GM03348 (cell line): ENCODE measurements at regions not wholly inside any gene's neighbourhood (a gene's known extent, or its start where the extent isn't known, plus 50 kb on each side); places are given as distances from the start of the nearest gene placed in this dataset.

Experiments used
- DNase-seq: peaks from one replicate; pipeline ENCODE4 v3.0.0; 2012; ENCODE audit warnings: low spot score

DNA sequence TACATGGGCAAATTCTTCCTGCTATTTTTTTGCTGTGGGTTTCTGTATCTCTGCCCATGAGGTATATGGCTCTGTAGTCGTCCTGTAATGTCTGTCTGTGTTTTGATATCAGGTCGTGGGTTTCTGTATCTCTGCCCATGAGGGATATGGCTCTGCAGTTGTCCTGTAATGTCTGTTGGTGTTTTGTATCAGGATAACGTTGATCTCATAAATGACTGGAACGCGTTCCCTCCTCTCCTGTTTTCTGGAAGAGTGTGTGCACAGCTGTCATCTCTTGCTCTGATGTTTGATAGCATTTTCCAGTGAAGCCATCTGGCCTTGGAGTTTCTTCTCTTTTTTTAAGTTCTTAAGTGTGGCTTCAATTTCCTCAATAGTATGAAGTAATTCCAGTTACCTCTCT, 57.2 kb downstream of the SOX1 start:
- no peak for DNase-seq

DNA sequence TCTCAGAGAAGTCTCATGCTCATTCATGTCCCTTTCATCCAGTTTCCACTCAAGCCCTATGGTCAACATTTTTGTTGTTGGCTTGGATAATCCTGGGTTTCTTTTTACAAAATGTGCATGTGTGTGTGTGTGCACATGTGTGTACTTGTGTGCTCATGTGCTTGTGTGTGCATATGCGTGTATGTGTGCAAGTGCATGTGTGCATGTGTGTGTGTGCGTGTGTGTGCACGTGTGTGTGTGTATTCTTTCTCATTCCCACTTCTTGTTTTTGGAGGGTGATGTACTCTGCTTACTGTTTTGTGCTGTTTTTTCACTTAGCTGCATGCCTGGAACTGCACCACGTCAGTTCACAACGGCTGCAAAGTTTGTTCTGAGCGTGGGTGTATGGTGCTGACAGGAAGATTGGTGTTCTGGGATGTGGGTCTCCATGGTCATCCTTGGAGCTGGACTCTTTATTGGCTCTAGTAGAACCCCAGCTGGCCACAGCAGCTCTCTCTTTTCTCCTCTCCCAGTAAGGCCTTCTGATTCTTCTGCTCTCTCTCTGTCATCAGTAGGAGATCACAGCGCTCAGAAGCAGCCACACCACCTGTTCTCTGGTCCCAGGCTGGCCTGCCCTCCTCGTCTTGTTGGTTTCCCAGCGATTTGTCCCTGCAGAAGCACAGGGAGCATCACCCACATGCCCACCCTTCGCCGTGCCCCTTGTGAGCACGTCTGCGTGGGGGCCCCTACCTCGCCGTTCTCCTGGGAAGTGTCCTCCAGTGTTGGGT, 60.8 kb downstream of the SOX1 start:
- DNase-seq: no peak

DNA sequence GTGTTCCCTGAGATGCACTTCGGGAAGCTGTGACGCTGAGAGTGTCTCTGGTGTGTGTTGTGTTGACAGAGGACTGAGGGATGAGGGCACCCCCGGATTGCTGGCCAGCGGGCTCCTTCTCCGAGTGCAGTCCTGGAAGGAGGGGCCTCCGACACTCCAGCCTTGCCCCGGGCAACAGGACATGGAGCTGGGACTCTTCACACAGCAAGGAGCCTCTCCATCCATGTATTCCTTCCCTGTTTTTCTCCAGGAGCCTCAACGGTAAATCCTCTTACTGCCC, 61.3 kb downstream of the SOX1 start:
- no peak for DNase-seq

DNA sequence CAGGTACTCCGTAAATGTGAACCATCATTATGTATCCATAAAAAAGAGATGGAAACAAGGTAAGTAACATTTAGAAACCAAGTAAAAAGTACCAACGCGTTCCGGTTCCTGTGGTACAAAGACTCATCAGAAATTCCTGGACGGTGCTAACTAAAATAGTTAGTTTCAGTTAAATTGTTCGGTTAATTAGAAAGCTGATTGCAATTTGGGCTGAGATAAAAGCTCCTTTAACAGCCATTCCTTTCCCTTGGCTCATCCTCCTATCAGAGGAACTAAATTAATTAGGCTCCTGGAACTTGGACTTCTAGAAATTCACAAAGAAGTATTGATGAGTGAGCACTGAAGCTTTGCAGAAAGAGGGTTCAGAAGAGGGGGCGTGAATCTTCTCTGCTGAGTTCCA, 63.5 kb downstream of the SOX1 start:
- no peak for DNase-seq

DNA sequence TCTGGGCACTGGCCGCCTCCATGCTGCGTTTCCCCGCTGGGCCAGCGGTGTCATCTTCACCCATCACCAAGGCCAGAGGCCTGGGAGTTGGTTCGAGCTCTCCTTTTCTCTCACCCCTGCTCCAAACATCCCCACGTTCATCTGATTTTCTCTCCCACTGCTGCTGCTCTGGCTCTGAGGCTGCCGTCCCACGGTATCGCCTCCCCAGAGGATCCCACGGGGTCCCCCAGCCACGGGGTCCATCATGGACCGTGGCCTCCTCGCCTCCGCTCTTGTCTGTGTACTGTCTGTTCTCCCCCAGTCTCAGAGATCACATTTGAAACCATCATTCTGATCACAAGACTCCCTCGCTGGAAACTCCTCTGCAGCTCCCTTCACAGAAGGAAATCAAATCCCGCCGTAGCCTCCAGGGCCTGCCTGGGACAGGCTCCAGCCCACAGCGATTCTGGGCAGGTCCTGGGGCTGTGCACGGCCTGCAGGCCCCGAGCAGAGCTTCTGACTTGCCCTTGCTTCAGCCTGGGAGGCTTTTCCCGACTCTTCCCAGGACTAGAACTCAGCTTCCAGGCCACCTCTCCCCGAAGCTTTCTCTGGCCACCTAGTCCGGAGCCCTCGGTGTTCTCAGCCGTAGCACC, 64.2 kb downstream of the SOX1 start:
- no peak for DNase-seq

DNA sequence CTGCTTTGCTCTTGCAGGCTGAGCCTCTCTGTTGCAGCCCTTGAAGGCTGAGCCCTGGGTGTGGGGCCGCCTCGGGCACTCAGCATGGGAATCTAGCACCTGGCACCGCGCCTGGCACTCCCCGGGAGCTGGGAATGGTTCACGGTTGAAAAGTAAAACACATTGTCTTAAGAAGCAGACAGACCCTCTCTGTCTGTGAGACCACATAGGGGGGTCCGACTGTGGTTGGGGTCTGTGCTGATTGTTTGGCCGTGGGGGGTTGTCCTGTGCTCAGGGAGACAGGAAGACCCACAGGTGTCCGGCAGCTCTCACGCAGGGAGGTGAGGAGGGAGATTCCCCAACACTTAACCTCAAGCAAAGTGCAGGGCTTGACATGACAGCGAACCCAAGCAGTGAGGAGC, 64.8 kb downstream of the SOX1 start:
- DNase-seq: no peak

DNA sequence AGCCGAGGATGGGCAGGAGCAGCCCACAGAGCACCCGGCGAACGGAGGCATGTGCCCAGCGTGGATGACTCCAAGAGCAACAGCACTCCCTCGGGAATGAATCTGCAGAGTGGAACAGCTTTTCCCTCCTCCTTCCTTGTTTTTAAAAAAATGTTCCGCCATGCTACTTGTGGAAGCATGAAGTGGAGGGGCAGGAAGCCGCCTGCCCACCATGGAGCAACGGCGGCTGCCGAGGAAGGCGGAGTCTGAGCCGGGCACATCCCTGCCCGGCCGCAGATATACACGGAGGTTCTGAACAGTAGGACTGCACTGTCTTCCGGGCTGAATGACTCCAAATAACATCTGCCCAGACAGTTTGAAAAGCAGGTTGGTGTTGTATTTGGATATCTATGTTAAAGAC, 65.2 kb downstream of the SOX1 start:
- DNase-seq: no peak

DNA sequence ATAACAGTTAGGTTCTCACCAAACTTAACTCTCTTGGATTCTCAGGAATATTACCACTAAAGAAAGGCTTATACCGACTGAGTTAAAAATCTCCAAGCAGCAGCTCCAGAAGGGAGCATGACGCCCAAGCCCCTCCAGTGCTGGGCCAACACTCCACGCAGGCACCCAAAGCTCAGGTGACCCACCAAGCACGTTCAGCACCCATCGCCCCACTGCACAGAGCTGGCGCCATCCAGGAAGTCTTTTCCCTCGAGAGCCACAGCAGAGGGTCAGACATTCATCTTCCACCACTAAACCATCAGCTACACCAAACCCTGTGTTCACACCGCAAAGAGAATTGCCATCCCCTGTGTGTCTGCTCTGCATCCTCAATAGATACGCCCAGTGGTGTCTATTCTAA, 65.7 kb downstream of the SOX1 start:
- DNase-seq: no peak

DNA sequence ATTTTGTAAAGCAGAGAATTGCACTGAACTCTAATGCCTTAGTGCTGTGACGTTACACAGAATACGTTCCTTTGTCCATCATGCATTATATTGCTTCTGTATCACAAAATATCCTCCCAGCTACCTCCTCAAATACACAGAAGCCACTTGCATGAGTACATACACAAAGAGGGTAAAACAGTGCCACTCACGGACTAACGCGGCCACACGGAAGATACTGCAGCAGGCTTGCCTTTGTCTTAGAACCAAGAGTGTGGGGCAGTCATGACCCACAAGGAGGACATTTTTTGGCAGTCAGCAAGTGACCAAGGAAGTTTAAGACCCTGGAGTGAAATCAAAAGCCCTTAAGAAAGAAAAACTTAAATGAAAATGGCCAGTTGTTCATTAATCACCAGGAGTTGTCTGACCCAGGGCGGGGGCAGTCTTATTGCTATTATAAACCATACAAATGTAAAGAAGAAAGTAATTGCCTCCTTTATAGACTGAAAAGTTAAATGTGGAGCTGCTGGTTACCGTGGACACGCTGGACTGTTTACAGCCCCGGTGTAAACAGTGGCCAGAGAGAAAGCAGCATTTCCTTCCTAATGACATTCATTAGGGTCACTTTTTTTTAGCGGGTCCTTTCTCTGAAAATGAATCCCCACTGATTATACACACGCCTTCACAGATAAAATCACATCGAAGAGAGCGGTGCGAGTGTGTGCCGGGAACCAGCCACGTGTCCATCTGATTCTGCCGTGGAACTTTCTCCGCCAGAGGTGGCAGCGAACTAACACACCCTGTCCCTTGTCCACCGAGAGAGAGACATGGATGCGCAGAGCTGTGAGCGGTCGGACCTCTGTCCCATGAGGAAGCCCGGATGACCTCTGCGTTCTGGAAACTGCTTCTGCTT, 66.8 kb downstream of the SOX1 start:
- DNase-seq: no peak

DNA sequence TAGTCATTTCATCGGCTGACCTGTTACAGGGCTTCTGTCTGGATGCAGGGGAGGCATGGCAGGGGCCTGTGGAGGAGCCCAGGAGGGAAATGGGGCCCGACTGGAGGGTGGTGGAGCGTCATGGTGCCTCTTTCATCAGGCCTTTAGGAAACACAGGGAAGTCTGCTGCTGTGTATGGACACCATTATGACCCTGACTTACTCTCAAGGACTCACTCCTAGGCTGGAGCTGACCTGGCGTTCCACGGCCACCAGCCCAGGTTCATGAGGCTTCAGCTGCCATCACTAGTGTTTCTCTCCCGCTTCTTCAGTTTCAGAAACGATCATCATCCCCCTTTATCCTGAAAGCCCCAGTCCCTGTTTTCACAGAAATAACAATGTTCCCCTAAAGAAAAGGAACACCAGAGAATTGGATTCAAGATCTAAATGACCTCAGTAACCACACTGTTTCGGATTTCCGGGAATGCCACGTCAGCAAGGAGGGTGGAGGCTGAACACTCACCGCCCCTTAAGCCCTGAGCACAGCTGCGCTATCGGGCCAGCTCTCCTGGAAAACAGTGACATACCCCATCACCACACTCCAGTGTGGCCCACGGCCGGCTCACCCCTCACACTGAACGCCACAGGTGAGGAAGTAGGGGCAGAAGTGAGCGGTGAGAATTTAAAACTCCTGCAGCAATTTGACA, 67.6 kb downstream of the SOX1 start:
- no peak for DNase-seq

DNA sequence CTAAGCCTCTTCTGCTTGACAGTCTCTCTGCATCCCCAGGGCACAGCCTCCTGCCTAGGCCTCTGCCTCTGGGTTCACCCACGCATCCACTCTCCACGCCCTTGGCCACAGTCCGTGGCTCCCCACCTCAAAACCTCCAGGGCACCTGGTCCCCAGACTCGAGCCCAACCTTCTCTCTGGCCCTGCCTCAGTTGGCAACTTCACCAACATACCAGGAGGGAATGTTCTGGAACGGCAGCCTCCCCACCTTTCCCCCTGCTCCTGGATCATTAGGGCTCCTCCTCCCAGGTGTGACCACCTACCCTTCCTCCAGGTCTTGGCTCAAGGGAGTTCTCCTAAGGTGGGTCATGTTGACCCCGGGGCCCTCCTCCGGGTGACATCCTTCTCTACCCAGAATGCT, 69.1 kb downstream of the SOX1 start:
- DNase-seq: no peak

DNA sequence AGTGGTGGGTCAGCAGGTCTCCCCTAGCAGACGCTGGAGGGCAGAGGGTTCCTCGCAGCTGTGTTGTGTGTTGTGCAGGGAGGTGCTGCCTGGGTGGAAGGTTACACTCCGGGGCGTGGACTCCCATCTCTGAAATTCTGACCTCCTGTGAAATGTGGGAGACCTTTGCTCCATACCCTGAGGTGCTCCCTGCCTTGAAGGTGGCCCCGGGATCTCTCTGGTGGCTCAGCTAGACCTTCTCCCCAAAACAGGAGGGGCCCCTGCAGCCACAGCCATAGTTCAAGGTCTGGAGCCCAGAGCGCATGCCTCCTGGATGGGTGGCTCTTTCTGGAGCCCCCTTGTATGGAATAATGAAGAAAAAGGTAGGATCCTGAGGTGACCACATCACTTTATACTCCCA, 70.2 kb downstream of the SOX1 start:
- no peak for DNase-seq

DNA sequence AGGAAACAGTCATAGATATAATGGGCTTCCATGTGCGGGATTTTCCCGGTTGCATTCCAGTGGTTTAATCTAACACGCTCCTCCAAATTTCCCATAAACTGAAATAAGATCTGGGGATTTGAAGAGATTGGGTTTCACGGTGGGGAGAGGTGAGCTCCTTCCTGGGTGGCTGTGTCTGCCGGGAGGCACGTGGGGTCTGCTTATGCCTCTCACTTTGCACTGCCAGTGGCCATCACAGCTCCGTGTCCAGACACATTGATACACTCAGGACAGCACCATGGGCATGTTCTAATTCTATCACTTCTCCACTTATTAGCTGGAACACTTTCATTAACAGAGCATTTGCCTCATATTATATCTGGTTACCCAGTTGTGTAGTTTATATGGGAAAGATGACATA, 73.4 kb downstream of the SOX1 start:
- DNase-seq: no peak

DNA sequence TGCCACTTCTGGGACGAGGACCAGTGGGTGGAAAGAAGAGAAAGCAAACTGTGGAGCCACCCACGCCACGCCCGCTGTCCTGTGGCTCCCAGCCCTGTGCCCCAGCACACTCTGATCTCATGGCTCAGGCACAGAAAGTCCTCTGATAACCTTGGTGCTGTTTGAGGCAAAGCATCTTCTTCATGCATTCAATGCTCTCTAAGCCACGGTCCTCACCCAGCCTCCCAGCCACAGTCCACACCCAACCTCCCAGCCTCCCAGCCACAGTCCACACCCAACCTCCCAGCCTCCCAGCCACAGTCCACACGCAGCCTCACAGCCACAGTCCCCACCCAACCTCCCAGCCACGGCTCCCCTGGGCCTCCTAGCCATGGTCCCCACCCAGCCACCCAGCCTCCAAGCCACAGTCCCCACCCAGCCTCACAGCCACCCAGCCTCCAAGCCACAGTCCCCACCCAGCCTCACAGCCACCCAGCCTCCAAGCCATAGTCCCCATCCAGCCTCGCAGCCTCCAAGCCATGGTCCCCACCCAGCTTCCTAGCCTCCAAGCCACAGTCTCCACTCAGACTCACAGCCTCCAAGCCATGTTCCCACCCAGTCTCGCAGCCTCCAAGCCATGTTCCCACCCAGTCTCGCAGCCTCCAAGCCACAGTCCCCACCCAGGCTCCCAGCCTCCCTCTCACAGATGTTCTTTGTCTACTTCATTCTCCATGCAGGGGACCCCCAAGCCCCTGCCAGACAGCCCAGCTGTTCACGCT, 74.9 kb downstream of the SOX1 start:
- DNase-seq: no peak

DNA sequence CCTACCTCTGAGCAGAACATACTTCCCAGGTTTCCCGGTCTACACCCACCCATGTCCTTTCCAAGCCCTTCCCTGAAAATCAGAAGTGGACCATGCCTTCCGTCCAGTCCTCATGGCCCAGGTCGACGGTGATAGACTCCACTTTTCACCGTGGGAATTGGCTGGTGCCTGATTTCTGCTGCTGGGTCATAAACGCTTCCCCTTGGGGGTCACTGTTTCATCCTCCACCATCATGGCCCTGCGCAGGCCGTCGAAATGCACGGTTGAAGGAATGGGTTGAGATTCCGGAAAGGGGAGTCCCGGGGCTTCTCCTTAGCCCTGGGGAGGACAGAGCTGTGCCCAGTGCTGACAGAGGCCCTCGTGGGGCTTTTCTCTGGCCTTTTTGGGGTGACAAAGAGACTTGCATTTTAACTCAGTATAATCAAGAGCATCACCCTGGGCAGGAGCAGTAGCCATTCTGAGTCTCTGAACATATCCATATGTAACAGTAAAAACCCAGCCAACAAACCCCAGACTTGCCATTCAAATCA, 75.5 kb downstream of the SOX1 start:
- DNase-seq: no peak

DNA sequence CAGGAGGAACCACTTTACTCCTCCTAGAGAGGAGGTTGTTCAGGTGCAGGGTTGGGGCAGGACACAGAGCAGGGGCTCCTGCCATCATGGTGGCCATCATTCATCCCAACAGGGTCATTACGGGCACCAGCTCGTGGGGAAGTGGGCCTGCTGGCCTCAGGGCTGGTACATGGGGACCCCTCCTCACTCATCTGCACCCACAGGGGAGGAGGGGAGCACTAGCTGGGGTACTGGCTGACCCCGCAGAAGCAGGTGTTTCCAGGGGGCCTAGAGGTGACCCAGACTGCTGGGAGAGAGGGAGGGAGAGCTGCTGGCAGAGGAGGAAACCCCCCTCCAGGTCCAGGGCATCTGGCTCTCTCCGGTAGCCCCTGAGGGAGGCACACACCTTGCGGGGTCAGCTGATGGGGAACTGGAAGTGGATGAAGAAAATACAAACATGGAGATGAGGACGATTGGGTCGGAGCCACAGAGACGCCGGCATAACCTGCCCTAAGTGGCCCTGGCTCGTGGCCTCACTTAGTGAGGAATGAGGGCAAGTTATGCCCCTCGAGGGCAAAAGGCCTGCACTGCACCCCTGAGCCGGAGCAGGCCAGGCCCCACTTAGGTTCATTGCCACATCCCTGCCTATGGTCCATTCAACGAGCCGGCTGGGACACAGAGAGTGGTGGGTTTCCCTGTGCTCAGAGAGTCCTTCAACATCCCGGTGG, 76.2 kb downstream of the SOX1 start:
- no peak for DNase-seq

DNA sequence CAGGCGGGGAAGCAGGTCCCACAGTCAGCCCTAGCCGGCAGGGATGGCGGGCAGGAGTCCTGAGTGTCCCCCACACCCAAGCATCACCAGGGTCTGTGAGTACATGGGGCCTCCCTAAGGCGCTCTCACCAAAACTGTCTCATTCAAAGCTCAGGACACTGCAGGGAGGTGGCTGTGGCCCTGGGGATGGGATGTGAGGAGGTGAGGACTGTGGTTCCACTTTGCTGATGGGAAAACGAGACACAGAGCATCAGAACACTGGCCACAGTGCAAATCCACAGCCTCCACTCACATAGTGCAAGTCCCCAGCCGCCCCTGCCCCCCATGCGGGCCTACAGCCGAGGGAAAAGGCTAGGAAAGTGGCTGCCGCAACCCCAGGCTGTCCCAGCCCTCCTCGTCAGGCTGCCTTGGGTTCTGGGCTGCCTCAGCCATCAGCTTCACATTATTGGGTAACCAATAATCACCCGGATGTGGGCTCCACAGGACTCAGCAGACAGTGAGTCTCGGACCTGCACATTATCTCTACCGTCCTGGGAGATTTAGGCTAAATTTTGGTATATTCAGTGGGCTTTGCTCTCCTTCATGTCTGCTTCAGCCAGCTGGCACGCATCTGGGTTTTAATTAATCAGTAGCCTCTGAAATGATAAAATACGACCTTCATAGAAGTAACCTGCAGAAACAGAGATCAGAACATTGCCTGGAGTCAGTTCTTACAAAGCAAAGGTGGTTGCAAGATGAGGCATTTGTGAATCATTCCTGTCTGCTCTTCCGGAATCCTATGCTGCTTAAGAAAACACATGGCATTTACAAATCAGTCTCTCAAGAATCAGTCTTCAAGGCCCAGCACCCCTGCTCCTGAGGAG, 77.0 kb downstream of the SOX1 start:
- DNase-seq: no peak

DNA sequence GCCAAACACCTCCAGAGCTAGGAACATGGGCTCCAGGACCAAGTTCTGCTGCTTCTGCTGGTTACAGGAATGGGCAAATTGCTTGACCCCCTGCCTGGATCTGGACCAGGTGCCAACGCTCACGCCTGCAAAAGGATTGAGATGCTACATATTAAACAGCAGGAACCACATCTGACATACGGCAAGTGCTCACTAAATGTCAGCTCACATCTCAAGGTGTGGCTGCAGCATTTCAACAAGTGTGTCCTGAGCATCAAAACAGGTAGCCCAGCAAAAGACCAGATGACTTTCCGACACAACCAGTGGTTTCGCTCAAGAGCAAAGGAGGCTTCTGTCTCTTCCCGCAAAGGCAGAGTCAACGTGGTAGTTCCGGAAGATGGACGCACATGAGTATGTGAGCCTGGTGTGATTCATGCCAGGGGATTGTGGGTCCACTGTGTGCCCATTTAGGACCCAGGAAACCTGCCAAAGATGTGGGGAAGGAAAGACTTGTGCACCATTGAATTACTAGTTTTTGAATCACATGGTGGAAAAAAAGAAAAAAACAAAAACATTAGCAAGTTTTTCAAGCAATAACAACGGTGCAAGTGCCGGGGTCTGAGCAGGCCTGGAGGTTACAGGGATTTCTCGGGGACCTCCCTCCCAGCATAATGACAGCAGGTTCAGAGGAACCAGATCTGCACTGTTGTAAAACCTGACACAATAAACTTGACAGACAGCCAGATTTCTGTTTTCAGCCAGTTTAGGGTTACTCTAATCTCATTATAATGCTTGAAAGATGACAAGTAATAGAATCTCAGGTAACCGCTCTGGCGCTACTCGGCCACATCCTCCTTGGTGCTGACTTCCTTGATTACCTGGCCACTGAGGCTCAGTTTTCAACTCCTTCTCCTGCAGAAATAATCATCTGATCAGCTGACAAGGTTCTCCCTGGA, 77.9 kb downstream of the SOX1 start:
- no peak for DNase-seq
